ENCODE measurements at regions not wholly inside any gene's neighbourhood (a gene's known extent, or its start where the extent isn't known, plus 50 kb on each side); places are given as distances from the start of the nearest gene placed in this dataset.
"Not testable (repeated sequence)": the region's sequence is repeated elsewhere in the genome, so short reads cannot be mapped to it uniquely, and the experiment has no call there.

- no peak for DNase-seq (ENCODE audit: low read depth)
Observed at GRCh38 chr1:178572604-178573003, 59.7 kb downstream of the TEX35 start.

- no peak for DNase-seq (ENCODE audit: low read depth)
Observed at GRCh38 chr1:178573330-178573729, 60.4 kb downstream of the TEX35 start.

- no peak for DNase-seq (ENCODE audit: low read depth)
Observed at GRCh38 chr1:178574345-178574744, 61.4 kb downstream of the TEX35 start.

GRCh38 chr1:178575611-178576361 is 62.9 kb downstream of the TEX35 start:
- DNase-seq (ENCODE audit: low read depth) = no peak

GRCh38 chr1:178576841-178577240 is 63.9 kb downstream of the TEX35 start:
- DNase-seq (ENCODE audit: low read depth) = no peak

GRCh38 chr1:178577882-178578281 is 65.0 kb downstream of the TEX35 start:
- DNase-seq (ENCODE audit: low read depth) = no peak

GRCh38 chr1:178578541-178578940 is 65.6 kb downstream of the TEX35 start:
- no peak for DNase-seq (ENCODE audit: low read depth)

- no peak for DNase-seq (ENCODE audit: low read depth)
Observed at GRCh38 chr1:178579095-178579494, 66.2 kb downstream of the TEX35 start.

- no peak for DNase-seq (ENCODE audit: low read depth)
Observed at GRCh38 chr1:178579562-178579961, 66.7 kb downstream of the TEX35 start.

- DNase-seq (ENCODE audit: low read depth) = no peak
Observed at GRCh38 chr1:178580096-178580495, 67.2 kb downstream of the TEX35 start.

GRCh38 chr1:178580876-178581275 is 68.0 kb downstream of the TEX35 start:
- DNase-seq (ENCODE audit: low read depth) = no peak

GRCh38 chr1:178581351-178582303 is 68.7 kb downstream of the TEX35 start:
- DNase-seq (ENCODE audit: low read depth) = no peak

GRCh38 chr1:178587096-178587495 is 74.2 kb downstream of the TEX35 start:
- DNase-seq (ENCODE audit: low read depth) = no peak

- no peak for DNase-seq (ENCODE audit: low read depth)
Observed at GRCh38 chr1:178587975-178588374, 75.1 kb downstream of the TEX35 start.

- DNase-seq (ENCODE audit: low read depth) = not testable (repeated sequence)
Observed at GRCh38 chr1:178589042-178589441, 76.1 kb downstream of the TEX35 start.

- DNase-seq (ENCODE audit: low read depth) = not testable (repeated sequence)
Observed at GRCh38 chr1:178591811-178592210, 78.9 kb downstream of the TEX35 start.

- DNase-seq (ENCODE audit: low read depth) = no peak
Observed at GRCh38 chr1:178593515-178593914, 80.6 kb downstream of the TEX35 start.

- DNase-seq (ENCODE audit: low read depth) = no peak
Observed at GRCh38 chr1:178594133-178594532, 81.2 kb downstream of the TEX35 start.

GRCh38 chr1:178595491-178595890 is 82.6 kb downstream of the TEX35 start:
- no peak for DNase-seq (ENCODE audit: low read depth)

GRCh38 chr1:178599087-178599486 is 86.2 kb downstream of the TEX35 start:
- DNase-seq (ENCODE audit: low read depth) = no peak

GRCh38 chr1:178599745-178600144 is 86.8 kb downstream of the TEX35 start:
- DNase-seq (ENCODE audit: low read depth) = no peak

- no peak for DNase-seq (ENCODE audit: low read depth)
Observed at GRCh38 chr1:178603926-178604325, 91.0 kb downstream of the TEX35 start.

GRCh38 chr1:178606839-178607238 is 93.9 kb downstream of the TEX35 start:
- DNase-seq (ENCODE audit: low read depth) = no peak
